OCI-LY1 (cell line): ENCODE measurements at regions not wholly inside any gene's neighbourhood (a gene's known extent, or its start where the extent isn't known, plus 50 kb on each side); places are given as distances from the start of the nearest gene placed in this dataset.

ENCODE experiments used
- H2AFZ ChIP-seq: fragments of 200-600 bp; sonication (generic), shearing (Covaris generic); 2 replicates; pipeline ENCODE4 v1.6.0; 2014; ENCODE audit warnings: antibody characterized with exemption, mild to moderate bottlenecking, low read length
- H3F3A ChIP-seq: fragments of 200-600 bp; sonication (generic), shearing (Covaris generic); 2 replicates; pipeline ENCODE4 v1.6.0; 2014; ENCODE audit warnings: mild to moderate bottlenecking, antibody characterized with exemption, low read length, moderate library complexity; ENCODE audit not compliant: insufficient read depth
- H3K27ac ChIP-seq: fragments of 200-600 bp; sonication (generic); 2 replicates; pipeline ENCODE4 v1.5.1; 2014; ENCODE audit warnings: low read length, mixed run types, mild to moderate bottlenecking, low read depth; ENCODE audit not compliant: poor library complexity, severe bottlenecking
- H3K27me3 ChIP-seq: fragments of 200-600 bp; sonication (generic); 2 replicates; pipeline ENCODE4 v1.6.0; 2014; ENCODE audit warnings: antibody characterized with exemption, mild to moderate bottlenecking, low read length, moderate library complexity; ENCODE audit not compliant: insufficient read depth
- H3K36me3 ChIP-seq: fragments of 200-600 bp; sonication (generic); 2 replicates; pipeline ENCODE4 v1.6.1; 2014; ENCODE audit warnings: mild to moderate bottlenecking, antibody characterized with exemption, low read length, moderate library complexity, mixed read lengths; ENCODE audit not compliant: insufficient read depth
- H3K4me1 ChIP-seq: fragments of 200-600 bp; sonication (generic); 2 replicates; pipeline ENCODE4 v1.5.1; 2014; ENCODE audit warnings: mild to moderate bottlenecking, low read length, moderate library complexity; ENCODE audit not compliant: insufficient read depth, severe bottlenecking
- H3K4me2 ChIP-seq: fragments of 200-600 bp; sonication (generic), shearing (Covaris generic); 2 replicates; pipeline ENCODE4 v1.6.1; 2014; ENCODE audit warnings: low read length
- H3K4me3 ChIP-seq: fragments of 200-600 bp; sonication (generic); 2 replicates; pipeline ENCODE4 v1.5.1; 2014; ENCODE audit warnings: low read length, low read depth, mild to moderate bottlenecking, mixed read lengths; ENCODE audit not compliant: poor library complexity, severe bottlenecking
- H3K79me2 ChIP-seq: fragments of 200-600 bp; shearing (Covaris generic); 2 replicates; pipeline ENCODE4 v1.6.1; 2016; ENCODE audit warnings: mixed run types, low read length, mixed read lengths; ENCODE audit not compliant: insufficient read depth
- H3K9ac ChIP-seq: fragments of 200-600 bp; sonication (generic), shearing (Covaris generic); 2 replicates; pipeline ENCODE4 v1.6.1; 2014; ENCODE audit warnings: mild to moderate bottlenecking, low read length, mixed read lengths
- H3K9me2 ChIP-seq: fragments of 200-600 bp; sonication (generic), shearing (Covaris generic); 2 replicates; pipeline ENCODE4 v1.6.1; 2014; ENCODE audit warnings: low read depth, mild to moderate bottlenecking, low read length, mixed read lengths
- H3K9me3 ChIP-seq: fragments of 200-600 bp; shearing (Covaris generic); 2 replicates; pipeline ENCODE4 v1.6.1; 2014; ENCODE audit warnings: low read length, mixed read lengths
- H4K20me1 ChIP-seq: fragments of 200-600 bp; sonication (generic), shearing (Covaris generic); 2 replicates; pipeline ENCODE4 v1.6.0; 2016; ENCODE audit warnings: mild to moderate bottlenecking, low read length; ENCODE audit not compliant: insufficient read depth
- CTCF ChIP-seq: fragments of 200-600 bp; sonication (generic), shearing (Covaris generic); IDR thresholded peaks from 2 replicates; pipeline ENCODE4 v1.5.1; 2017; ENCODE audit warnings: mild to moderate bottlenecking, antibody characterized with exemption, low read length, moderate library complexity, mixed read lengths
- EZH2 ChIP-seq: fragments of 200-600 bp; sonication (generic), shearing (Covaris generic); IDR thresholded peaks from 2 replicates; pipeline ENCODE4 v1.8.0; 2017; ENCODE audit warnings: borderline replicate concordance, mixed run types, mild to moderate bottlenecking, antibody characterized with exemption, low read length, moderate library complexity, mixed read lengths

- no peaks in the 10 kb centered on the region for H4K20me1 ChIP-seq
- H3K9ac ChIP-seq: no peak overlapping the region
- no peak overlapping the region for H2AFZ ChIP-seq
- H3K36me3 ChIP-seq: no peaks in the 10 kb centered on the region
- H3K4me3 ChIP-seq: no peak overlapping the region
- H3K9me3 ChIP-seq: no peaks in the 10 kb centered on the region
- no peaks in the 10 kb centered on the region for H3K4me1 ChIP-seq
- H3K4me2 ChIP-seq: no peak overlapping the region
- no peaks in the 10 kb centered on the region for H3K9me2 ChIP-seq
- no peak overlapping the region for H3K27ac ChIP-seq
- H3F3A ChIP-seq: no peaks in the 10 kb centered on the region
- no peaks in the 10 kb centered on the region for H3K79me2 ChIP-seq
- no peaks in the 10 kb centered on the region for H3K27me3 ChIP-seq
- TF ChIP-seq CTCF (no peak), EZH2 (no peak)
Observed at GRCh38 chr4:148810461-148810860, 368.2 kb upstream of the NR3C2 start.

- H3K36me3 ChIP-seq: no peaks in the 10 kb centered on the region
- TF ChIP-seq EZH2: no peak
- TF ChIP-seq CTCF: no peak
- H3K27ac ChIP-seq: no peak overlapping the region
- no peak overlapping the region for H3K9ac ChIP-seq
- no peaks in the 10 kb centered on the region for H3K9me2 ChIP-seq
- no peaks in the 10 kb centered on the region for H3K9me3 ChIP-seq
- H3K79me2 ChIP-seq: no peaks in the 10 kb centered on the region
- no peak overlapping the region for H3K4me2 ChIP-seq
- H3K4me1 ChIP-seq: no peaks in the 10 kb centered on the region
- H2AFZ ChIP-seq: no peak overlapping the region
- no peaks in the 10 kb centered on the region for H4K20me1 ChIP-seq
- H3F3A ChIP-seq: no peaks in the 10 kb centered on the region
- no peaks in the 10 kb centered on the region for H3K27me3 ChIP-seq
- H3K4me3 ChIP-seq: no peak overlapping the region
Observed at GRCh38 chr4:148808416-148808815, 366.2 kb upstream of the NR3C2 start.

GRCh38 chr4:148800940-148801339, 358.7 kb upstream of the NR3C2 start:
- Histone ChIP-seq H3K36me3 (no peaks in the 10 kb centered on the region), H3K27me3 (no peaks in the 10 kb centered on the region), H3K9me3 (no peaks in the 10 kb centered on the region), H3K9ac (no peak overlapping the region), H3K4me3 (no peak overlapping the region), H3K27ac (no peak overlapping the region), H3K9me2 (no peaks in the 10 kb centered on the region), H3K79me2 (no peaks in the 10 kb centered on the region), H3K4me1 (no peaks in the 10 kb centered on the region), H3F3A (no peaks in the 10 kb centered on the region), H2AFZ (no peak overlapping the region), H3K4me2 (no peak overlapping the region), H4K20me1 (no peaks in the 10 kb centered on the region)
- TF ChIP-seq EZH2 (no peak), CTCF (no peak)
